NCI-H748 (cell line): ENCODE measurements at regions not wholly inside any gene's neighbourhood (a gene's known extent, or its start where the extent isn't known, plus 50 kb on each side); places are given as distances from the start of the nearest gene placed in this dataset.
"Not testable (repeated sequence)": the region's sequence is repeated elsewhere in the genome, so short reads cannot be mapped to it uniquely, and the experiment has no call there.

ENCODE experiments used
- DNase-seq: peaks from one replicate; lab custom pipeline; 2025; ENCODE audit not compliant: unreplicated experiment; lab: John Stamatoyannopoulos, UW

- no peak for DNase-seq
Observed at GRCh38 chr1:98575955-98576354, 85.6 kb upstream of the SNX7 start.

- DNase-seq = no peak
Observed at GRCh38 chr1:98565951-98566350, 95.6 kb upstream of the SNX7 start.

DNA sequence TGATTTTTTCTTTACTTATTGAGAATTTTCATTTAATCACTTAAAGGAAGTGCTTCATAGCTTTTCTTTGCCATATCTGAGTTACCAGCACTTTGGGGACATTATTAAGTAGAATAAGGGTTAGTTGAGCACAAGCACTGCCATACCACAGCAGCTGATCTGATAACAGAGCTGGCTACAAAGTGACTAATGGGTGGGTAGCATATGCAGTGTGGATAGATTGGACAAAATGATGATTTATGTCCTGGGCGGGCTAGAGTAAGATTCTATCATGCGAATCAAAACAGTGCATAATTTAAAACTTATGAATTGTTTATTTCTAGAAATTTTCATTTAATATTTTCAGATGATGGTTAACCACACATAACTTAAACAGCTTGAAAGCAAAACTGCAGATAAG lies 102.2 kb upstream of the SNX7 start:
- no peak for DNase-seq

- no peak for DNase-seq
Observed at GRCh38 chr1:98557895-98558294, 103.6 kb upstream of the SNX7 start.

DNA sequence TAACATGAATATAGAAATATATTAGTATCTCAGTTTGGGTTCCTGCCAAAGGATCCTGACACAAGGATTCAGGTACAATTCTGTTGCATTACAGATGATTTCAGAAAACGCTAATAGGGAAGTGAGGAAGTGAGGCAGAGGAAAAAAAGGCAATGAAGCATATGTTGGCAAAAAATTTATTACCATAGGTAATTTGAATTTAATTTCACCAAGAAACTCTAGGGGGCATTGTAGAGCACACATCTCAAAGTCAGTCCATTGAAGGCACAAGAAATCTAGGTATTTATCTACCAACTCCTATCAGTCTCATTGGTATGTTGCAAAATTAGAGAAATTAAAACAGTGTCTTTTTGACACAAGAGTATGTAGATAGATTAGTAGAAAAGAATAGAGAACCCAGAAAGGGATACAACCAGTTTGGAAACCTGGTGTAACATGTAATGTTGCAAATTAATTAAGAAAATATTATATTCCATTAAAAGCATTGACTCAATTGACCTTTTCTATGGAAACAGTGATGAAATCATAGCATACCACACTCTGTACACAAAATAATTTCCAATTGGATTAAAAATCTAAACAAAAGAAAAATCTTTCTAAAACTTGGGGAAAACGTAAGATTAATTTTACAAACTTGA lies 104.9 kb upstream of the SNX7 start:
- no peak for DNase-seq

DNA sequence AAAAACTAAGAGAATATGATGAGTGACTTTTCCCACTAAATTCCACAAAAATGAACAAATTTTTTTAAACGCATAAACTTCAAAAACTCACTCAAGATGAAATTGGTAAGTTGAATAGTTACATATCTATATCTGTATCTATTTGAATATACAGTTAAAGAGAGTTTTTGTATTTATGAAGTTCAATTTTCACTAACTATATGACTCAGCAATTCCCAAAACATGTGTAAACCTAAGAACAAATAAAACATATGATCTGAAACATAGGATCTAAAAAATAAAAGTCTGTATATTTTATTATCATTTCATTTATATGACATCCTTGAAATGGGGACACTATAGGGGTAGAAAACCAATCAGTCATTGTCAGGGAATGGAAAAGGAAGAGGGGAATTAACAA lies 105.7 kb upstream of the SNX7 start:
- DNase-seq = no peak

DNA sequence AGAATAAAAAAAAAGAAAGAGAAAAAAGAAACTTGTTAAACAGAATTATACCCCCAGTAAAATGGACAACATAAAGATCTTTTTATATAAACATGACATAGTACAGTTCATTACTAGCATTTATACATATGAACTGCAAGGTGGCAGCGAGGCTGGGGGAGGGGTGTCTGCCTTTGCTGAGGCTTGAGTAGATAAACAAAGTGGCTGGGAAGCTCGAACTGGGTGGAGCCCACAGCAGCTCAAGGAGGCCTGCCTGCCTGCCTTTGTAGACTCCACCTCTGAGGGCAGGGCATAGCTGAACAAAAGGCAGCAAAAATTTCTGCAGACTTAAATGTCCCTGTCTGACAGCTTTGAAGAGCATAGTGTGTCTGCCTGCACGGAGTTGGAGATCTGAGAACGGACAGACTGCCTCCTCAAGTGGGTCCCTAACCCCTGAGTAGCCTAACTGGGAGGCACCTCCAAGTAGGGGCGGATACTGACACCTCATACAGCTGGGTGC lies 108.9 kb upstream of the SNX7 start:
- DNase-seq = peak; percentile 4

DNA sequence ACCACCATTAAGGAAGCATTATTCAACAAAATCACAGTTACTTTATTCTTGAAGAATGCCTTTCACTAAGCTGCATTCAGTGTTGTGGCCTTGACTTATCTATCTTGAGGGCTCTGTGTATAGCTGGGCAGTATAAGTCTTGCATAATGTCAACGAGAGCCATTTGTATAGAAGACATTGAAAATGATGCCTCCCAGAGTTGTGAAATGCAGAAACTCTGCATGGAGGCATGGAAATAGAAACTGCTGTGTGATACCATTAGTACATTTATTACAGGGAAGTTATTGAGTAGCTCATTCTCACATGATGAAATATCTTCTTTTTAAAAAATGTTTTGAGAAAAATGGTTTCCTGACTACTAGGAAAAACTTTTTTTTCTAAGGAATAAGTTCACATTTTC lies 111.4 kb upstream of the SNX7 start:
- DNase-seq = no peak

DNA sequence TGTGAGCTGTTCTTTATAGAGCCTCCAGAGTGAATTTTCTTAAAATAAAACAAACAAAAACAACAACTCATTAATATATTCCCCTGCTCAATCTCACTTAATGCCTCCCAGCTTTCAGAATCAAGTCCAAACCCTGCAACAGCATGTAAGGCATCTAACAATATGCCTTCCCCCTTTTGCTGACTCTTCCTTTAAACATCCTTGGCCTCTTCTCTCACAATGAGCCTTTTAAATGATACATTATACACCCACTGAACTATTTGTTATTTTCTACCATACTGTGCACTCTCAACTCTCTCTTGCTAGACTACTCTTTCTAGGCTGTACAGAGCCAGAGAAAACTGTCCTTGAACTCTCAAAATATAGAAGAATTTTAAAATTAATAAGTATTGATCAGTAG lies 115.2 kb upstream of the SNX7 start:
- no peak for DNase-seq

DNA sequence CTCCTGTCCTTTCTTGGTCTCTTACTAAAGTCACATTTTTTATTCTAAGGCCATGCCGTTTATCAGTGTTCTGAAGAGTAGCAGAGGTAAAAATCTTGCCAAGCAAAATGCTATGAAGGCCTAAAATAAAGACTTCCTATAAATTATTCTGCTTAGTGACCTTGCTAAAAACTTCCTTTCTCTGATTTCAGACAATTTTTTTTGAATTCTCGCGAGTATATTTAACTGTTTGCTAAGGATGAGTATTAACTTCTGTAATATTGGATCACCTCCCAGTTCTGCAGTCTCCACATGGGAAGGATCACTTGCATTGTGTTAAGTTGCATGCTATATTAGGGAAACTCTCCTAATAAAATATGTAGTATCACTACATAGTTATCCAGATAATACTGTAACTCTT lies 123.4 kb upstream of the SNX7 start:
- DNase-seq = no peak

GRCh38 chr1:98523256-98523655 lies 138.3 kb upstream of the SNX7 start:
- no peak for DNase-seq

DNA sequence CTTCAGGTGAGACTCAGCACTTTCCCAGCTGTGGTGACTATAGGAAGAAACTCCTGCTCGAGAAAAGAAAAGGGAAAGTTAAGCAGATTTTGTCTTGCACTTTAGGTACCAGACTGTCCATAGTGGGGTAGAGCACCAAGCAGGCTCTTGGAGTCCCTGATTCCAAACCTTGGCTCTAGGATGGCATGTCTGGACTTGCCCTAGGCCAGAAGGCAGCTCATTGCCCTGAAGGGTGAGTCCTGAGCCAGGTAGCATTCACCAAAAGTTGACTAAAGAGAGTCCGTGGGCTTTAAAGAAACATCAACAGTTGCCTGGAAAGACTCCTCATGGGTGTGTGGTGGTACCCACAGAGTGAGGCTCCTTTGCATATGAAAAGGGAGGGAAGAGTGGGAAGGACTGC lies 145.2 kb upstream of the SNX7 start:
- DNase-seq = no peak

DNA sequence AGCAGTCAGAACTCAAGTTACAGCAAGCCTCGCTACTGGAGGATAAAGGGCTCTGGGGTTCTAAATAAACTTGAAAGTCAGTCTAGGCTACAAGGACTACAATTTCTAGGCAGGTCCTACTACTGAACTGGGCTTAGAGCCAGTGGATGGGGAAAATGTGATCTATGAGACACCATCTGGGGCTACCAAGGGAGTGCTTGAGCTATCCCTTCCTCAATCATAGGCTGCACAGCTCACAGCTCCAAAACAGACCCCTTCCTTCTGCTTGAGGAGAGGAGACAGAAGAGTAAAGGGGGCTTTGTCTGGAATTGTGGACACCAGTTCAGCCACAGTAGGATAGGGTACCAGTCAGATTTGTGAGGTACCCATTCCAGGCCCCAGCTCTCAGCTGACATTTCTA lies 145.8 kb upstream of the SNX7 start:
- no peak for DNase-seq

GRCh38 chr1:98512216-98512615 lies 149.3 kb upstream of the SNX7 start:
- not testable (repeated sequence) for DNase-seq

DNA sequence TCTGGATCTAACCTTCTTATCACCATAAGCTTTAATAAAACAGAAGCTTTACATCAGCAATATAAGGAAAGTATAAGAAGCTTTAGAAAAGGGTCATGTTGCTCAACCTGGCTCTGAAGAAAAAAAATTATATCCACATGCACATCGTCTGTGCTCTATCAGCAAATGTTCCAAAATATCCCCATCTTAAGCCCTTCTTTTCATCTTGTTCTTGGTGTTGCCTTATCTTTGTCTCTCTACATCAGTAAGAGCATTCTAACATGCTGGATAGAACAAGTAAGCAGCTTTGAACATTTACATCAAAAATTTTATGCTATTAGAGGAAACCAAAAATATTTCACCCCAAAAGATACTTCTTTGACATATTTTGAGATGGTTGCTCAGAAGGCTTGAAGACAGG lies 157.8 kb upstream of the SNX7 start:
- no peak for DNase-seq

DNA sequence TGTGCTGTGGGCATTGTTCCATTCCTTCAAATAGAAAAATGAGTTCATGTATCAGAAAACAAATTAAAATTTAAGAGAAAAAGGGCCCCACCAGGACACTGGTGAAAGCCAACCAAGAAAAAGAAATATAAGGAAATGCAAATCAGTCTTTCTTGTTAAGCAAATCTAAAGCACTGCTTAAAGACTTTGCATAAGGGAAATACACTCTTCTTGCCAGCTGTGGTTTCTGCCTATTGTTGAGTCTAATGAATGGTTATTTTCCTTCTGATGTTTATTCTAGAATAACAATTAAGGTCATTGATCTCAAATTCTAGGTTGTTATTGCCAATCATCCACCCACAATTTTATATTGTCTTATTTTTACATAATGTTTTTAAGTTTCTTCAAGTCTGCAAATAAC lies 158.6 kb upstream of the SNX7 start:
- DNase-seq = peak; percentile 10

DNA sequence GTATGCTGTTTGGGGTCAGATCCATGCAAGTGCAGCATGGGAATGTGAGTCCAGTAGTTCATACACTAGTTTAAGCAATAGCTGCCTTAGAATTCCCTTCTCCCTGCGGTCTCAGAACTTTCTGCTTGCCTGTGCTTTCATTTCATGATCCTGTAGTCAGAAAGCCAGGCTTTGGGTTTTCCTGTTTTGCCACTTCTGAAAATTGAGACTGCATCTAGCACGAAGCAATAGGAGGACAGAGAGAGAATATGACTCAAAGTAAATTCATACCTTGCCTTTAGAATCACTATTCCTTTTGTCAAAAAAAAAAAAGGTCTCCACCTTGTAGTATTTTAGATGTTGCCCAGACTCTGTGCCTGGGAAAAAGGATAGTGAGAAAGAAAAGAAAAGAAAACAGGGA lies 161.2 kb upstream of the SNX7 start:
- DNase-seq = no peak

DNA sequence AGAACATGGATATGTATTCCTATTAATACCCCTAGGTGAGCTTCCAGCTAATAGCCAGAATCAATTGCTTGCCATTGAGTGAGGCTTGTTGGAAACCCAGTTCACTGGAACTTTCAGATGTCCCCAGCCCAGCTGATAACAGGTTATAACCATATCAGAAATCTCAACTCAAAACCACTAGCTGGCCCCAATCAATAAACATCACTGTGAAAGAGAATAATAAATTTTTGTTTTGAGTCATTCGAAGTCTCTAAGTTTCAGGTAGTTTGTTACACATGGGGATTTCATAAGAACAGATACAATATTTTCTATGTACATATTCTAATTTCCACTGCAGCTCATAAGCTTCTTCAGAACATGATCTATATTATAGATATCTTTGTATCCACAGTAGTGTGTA lies 162.9 kb upstream of the SNX7 start:
- DNase-seq = no peak

DNA sequence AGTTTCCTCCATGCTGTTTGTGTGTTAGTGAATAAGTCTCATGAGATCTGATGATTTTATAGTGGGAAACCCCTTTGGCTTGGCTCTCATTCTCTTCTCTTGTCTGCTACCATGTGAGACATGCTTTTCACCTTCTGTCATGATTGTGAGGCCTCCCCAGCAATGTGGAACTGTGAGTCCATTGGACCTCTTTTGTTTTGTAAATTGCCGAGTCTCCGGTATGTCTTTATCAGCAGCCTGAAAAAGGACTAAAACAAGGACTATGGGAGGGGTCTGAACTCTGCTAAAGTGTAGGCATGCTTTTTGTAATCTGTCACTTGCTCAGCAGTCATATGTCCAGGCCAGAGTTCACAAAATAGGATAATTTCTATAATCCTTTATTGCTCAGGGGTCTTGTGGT lies 164.0 kb upstream of the SNX7 start:
- DNase-seq = no peak

- no peak for DNase-seq
Observed at GRCh38 chr1:98496256-98496995, 165.1 kb upstream of the SNX7 start.

GRCh38 chr1:98493469-98493868 lies 168.1 kb upstream of the SNX7 start:
- no peak for DNase-seq

DNA sequence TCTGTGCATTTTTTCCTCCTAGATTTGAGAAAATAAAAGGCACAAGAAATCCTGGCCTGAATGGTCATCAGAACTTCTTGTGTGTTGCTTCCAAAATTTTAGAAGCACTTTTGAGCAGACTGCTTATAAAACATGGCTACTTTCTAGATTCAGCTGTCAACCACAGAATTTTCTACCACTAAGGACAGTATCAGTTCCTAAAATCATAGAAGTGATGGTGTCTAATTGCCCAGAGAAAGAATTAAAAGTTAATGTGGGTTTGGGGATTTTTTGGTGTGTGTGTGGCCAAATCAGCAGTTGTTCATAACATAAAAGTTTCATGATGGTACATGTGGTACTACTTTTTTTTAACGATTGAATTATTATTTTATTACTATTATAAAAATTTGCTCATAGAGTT lies 171.4 kb upstream of the SNX7 start:
- DNase-seq = no peak

GRCh38 chr1:98487620-98488019 lies 173.9 kb upstream of the SNX7 start:
- DNase-seq = no peak
